ENCODE measurements at regions not wholly inside any gene's neighbourhood (a gene's known extent, or its start where the extent isn't known, plus 50 kb on each side); places are given as distances from the start of the nearest gene placed in this dataset.

DNA sequence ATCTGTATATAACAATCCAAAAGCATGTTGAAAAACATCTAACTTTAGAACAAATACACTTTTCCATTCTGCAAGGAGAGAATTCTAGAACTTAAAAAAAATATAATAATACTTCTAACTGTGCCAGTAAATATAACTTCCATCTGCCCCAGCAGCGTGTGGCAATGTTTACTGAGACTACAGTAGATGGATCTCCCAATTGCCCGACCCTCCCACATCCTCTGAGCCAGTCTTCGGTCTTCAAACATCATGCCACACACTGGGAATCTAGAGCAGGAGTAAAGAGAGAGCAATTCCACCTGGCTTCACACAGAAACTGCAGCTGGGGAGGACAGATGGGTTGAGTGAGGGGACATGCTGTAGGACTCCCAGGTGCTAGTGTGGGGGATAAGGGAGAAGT lies 121.3 kb upstream of the NHSL1 start:
- no peak for ATAC-seq (ENCODE audit: low FRiP score)
- no peak for DNase-seq (ENCODE audit: low spot score)
- no peak for TF ChIP-seq CTCF (IDR thresholded peaks at IDR 0.05)

- DNase-seq (ENCODE audit: low spot score) (no peak), ATAC-seq (ENCODE audit: low FRiP score) (no peak)
- TF ChIP-seq CTCF (IDR thresholded peaks at IDR 0.05): no peak
These were observed 123.7 kb upstream of the NHSL1 start for GRCh38 chr6:138622967-138623366.

DNA sequence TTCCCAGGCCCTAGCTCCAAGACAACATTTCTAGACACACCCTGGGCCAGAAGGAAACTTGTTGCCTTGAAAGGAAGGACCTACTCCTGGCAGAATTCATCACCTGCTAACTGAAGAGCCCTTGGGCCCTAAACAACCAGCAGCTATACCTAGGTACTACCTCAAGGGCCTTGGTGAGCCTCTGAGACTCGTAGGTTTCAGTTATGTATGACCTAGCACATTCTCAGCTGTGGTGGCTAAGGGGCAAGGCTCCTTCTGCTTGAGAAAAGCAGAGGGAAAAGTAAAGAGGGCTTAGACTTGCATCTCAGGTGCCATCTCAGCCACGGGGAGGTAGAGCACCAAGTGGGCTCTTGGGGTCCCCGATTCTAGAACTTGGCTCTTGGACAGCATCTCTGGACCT lies 132.3 kb upstream of the NHSL1 start:
- no peak for ATAC-seq (ENCODE audit: low FRiP score)

DNA sequence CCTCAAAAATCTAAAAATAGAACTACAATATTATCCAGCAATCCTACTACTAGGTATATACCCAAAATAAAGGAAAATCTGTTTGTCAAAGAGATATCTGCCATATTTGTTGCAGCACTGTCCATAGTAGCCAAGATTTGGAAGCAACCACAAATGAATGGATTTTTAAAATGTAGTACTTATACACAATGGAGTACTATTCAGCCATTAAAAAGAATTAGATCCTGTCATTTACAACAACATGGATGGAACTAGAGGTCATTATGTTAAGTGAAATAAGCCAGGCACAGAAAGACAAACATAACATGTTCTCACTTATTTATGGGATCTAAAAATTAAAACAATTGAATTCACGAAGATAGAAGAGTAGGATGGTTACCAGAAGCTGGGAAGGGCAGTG lies 135.7 kb upstream of the CCDC28A start:
- no peak for ATAC-seq (ENCODE audit: low FRiP score)
- no peak for DNase-seq (ENCODE audit: low spot score)
- no peak for TF ChIP-seq CTCF (IDR thresholded peaks at IDR 0.05)

More for the DNA sequence above, 132.3 kb upstream of the NHSL1 start:
- TF ChIP-seq CTCF (IDR thresholded peaks at IDR 0.05): no peak
- no peak for DNase-seq (ENCODE audit: low spot score)

DNA sequence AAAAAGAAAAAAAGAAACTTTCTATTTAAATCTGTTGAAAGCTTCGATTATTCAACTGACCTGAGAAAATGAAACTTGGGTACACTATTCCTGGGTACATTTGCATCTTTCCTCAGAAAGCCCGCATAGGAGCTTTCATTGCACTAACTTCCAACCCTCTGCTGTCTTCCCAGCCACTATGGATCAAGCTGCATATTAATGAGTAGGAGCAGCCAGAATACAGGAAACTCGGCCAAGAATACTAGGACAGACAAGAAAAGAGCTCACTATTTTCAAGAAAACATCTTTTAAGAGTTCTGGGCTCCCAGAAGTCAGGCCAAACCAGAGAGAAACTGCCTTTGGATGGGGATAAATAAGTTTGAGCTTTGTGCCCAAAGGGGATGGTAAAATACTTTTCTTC lies 135.0 kb upstream of the CCDC28A start:
- TF ChIP-seq CTCF (IDR thresholded peaks at IDR 0.05): no peak
- DNase-seq (ENCODE audit: low spot score) (no peak), ATAC-seq (ENCODE audit: low FRiP score) (no peak)

DNA sequence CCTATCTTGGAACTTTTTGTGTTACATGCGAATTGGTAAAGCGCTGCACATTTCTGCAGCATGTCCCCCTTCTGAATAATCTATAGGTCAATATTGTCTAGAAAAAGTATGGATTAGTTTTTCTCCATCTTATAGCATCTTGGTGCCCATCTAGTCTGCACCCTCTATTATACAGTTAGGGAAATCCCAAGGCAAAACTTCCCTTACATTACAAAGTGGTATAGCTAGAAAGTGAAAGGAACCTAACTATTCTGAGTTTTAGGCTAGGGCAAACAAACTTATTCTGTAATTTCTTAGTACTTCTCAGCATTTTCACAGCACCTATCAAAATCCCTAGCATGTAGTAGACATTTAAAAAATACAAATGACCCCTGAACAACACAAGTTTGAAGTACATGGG lies 133.5 kb upstream of the CCDC28A start:
- no peak for ATAC-seq (ENCODE audit: low FRiP score)
- no peak for DNase-seq (ENCODE audit: low spot score)
- no peak for TF ChIP-seq CTCF (IDR thresholded peaks at IDR 0.05)

GRCh38 chr6:138643210-138643609 lies 130.4 kb upstream of the CCDC28A start:
- DNase-seq (ENCODE audit: low spot score) (no peak), ATAC-seq (ENCODE audit: low FRiP score) (no peak)
- no peak for TF ChIP-seq CTCF (IDR thresholded peaks at IDR 0.05)
